Activated CD4-positive, alpha-beta T cell treated with anti-CD3 and anti-CD28 coated beads, Interleukin-2, amount 10 ng/mL, durations not matched to agents 7 days and 5 days (primary cell): ENCODE measurements at regions not wholly inside any gene's neighbourhood (a gene's known extent, or its start where the extent isn't known, plus 50 kb on each side); places are given as distances from the start of the nearest gene placed in this dataset.
"Not testable (repeated sequence)": the region's sequence is repeated elsewhere in the genome, so short reads cannot be mapped to it uniquely, and the experiment has no call there.

Source experiments
- CTCF ChIA-PET: fragments of 350-600 bp; sonication (Branson Sonifier 250); formaldehyde crosslinking; loops from one replicate; lab custom pipeline; 2021; ENCODE audit warnings: antibody characterized with exemption; lab: Charles Lee
- POLR2A ChIA-PET: fragments of 350-600 bp; sonication (Branson Sonifier 250); formaldehyde crosslinking; loops from one replicate; lab custom pipeline; 2021; ENCODE audit warnings: antibody characterized with exemption; lab: Charles Lee
- DNase-seq: peaks from one replicate; pipeline ENCODE4 v3.0.0-alpha.2; 2020
- H3K27ac Mint-ChIP-seq: one replicate; pipeline ENCODE4 v1.8.0; 2021; ENCODE audit warnings: mild to moderate bottlenecking, moderate library complexity, mixed read lengths
- H3K27me3 Mint-ChIP-seq: one replicate; pipeline ENCODE4 v1.8.0; 2021; ENCODE audit warnings: mixed read lengths
- H3K36me3 Mint-ChIP-seq: one replicate; pipeline ENCODE4 v1.8.0; 2021; ENCODE audit warnings: low read depth, mixed read lengths
- H3K4me1 Mint-ChIP-seq: one replicate; pipeline ENCODE4 v1.8.0; 2021; ENCODE audit warnings: mixed read lengths
- H3K4me3 Mint-ChIP-seq: one replicate; pipeline ENCODE4 v1.8.0; 2021; ENCODE audit warnings: mild to moderate bottlenecking, moderate library complexity, mixed read lengths
- H3K9me3 Mint-ChIP-seq: one replicate; pipeline ENCODE4 v1.8.0; 2021; ENCODE audit warnings: mixed read lengths

- Mint-ChIP-seq H3K36me3 (no peaks in the 10 kb centered on the region), H3K27ac (no peak overlapping the region), H3K27me3 (no peaks in the 10 kb centered on the region), H3K9me3 (no peaks in the 10 kb centered on the region), H3K4me3 (no peak overlapping the region), H3K4me1 (no peaks in the 10 kb centered on the region)
- CTCF ChIA-PET = no interaction called here
- POLR2A ChIA-PET = no interaction called here
- DNase-seq = no peak
Measured at GRCh38 chr3:191968299-191968698, 507.3 kb downstream of the PYDC2 start.

GRCh38 chr3:191972714-191973398, 511.9 kb downstream of the PYDC2 start:
- ChIA-PET POLR2A (no interaction called here), CTCF (no interaction called here)
- Mint-ChIP-seq H3K4me1 (no peaks in the 10 kb centered on the region), H3K4me3 (no peak overlapping the region), H3K36me3 (no peaks in the 10 kb centered on the region), H3K27ac (no peak overlapping the region), H3K27me3 (no peaks in the 10 kb centered on the region), H3K9me3 (peaks cover 5% of the 10 kb centered on the region)
- DNase-seq = no peak

- H3K27me3 Mint-ChIP-seq = no peaks in the 10 kb centered on the region
- H3K9me3 Mint-ChIP-seq = peaks cover 9% of the 10 kb centered on the region
- no peak for DNase-seq
Measured at GRCh38 chr3:191973820-191974219, 512.9 kb downstream of the PYDC2 start.

GRCh38 chr3:191975936-191976335, 515.0 kb downstream of the PYDC2 start:
- CTCF ChIA-PET = no interaction called here
- H3K4me3 Mint-ChIP-seq = no peak overlapping the region

More at GRCh38 chr3:191973820-191974219, 512.9 kb downstream of the PYDC2 start:
- Mint-ChIP-seq H3K36me3 (no peaks in the 10 kb centered on the region), H3K4me3 (no peak overlapping the region), H3K27ac (no peak overlapping the region), H3K4me1 (no peaks in the 10 kb centered on the region)
- CTCF ChIA-PET = no interaction called here
- POLR2A ChIA-PET = no interaction called here

GRCh38 chr3:191980443-191980842, 519.5 kb downstream of the PYDC2 start:
- Mint-ChIP-seq H3K4me3 (no peak overlapping the region), H3K4me1 (no peaks in the 10 kb centered on the region), H3K27me3 (no peaks in the 10 kb centered on the region), H3K36me3 (no peaks in the 10 kb centered on the region), H3K9me3 (peaks cover 9% of the 10 kb centered on the region), H3K27ac (no peak overlapping the region)
- no peak for DNase-seq
- CTCF ChIA-PET = no interaction called here
- POLR2A ChIA-PET = no interaction called here

More at GRCh38 chr3:191975936-191976335, 515.0 kb downstream of the PYDC2 start:
- DNase-seq = no peak
- Mint-ChIP-seq H3K9me3 (peaks cover 9% of the 10 kb centered on the region), H3K4me1 (no peaks in the 10 kb centered on the region), H3K36me3 (no peaks in the 10 kb centered on the region), H3K27me3 (no peaks in the 10 kb centered on the region), H3K27ac (no peak overlapping the region)
- POLR2A ChIA-PET = no interaction called here

- no peak overlapping the region for H3K4me3 Mint-ChIP-seq
- ChIA-PET CTCF (no interaction called here), POLR2A (no interaction called here)
- peaks cover 7% of the 10 kb centered on the region for H3K9me3 Mint-ChIP-seq
- no peaks in the 10 kb centered on the region for H3K27me3 Mint-ChIP-seq
- H3K4me1 Mint-ChIP-seq = no peaks in the 10 kb centered on the region
- H3K36me3 Mint-ChIP-seq = no peaks in the 10 kb centered on the region
- DNase-seq = no peak
- no peak overlapping the region for H3K27ac Mint-ChIP-seq
Measured at GRCh38 chr3:191982481-191982880, 521.5 kb downstream of the PYDC2 start.

GRCh38 chr3:191985691-191986090, 524.7 kb downstream of the PYDC2 start:
- Mint-ChIP-seq H3K4me1 (no peaks in the 10 kb centered on the region), H3K4me3 (no peak overlapping the region), H3K9me3 (peaks cover 4% of the 10 kb centered on the region), H3K36me3 (no peaks in the 10 kb centered on the region), H3K27me3 (no peaks in the 10 kb centered on the region), H3K27ac (no peak overlapping the region)
- POLR2A ChIA-PET = no interaction called here
- CTCF ChIA-PET = no interaction called here
- DNase-seq = no peak

GRCh38 chr3:191987831-191988350, 526.9 kb downstream of the PYDC2 start:
- Mint-ChIP-seq H3K4me3 (no peak overlapping the region), H3K4me1 (no peaks in the 10 kb centered on the region), H3K36me3 (no peaks in the 10 kb centered on the region), H3K27ac (no peak overlapping the region), H3K9me3 (peaks cover 6% of the 10 kb centered on the region), H3K27me3 (no peaks in the 10 kb centered on the region)
- ChIA-PET CTCF (no interaction called here), POLR2A (no interaction called here)
- DNase-seq = no peak

- H3K27me3 Mint-ChIP-seq, CTCF ChIA-PET, DNase-seq, H3K27ac Mint-ChIP-seq, POLR2A ChIA-PET, H3K4me3 Mint-ChIP-seq, H3K4me1 Mint-ChIP-seq, H3K36me3 Mint-ChIP-seq: not testable (repeated sequence)
- H3K9me3 Mint-ChIP-seq = peaks cover 18% of the 10 kb centered on the region
Measured at GRCh38 chr3:191993952-191994351, 533.0 kb downstream of the PYDC2 start.

- Mint-ChIP-seq H3K36me3 (no peaks in the 10 kb centered on the region), H3K27me3 (no peaks in the 10 kb centered on the region), H3K27ac (no peak overlapping the region), H3K4me1 (no peaks in the 10 kb centered on the region), H3K4me3 (no peak overlapping the region), H3K9me3 (peaks cover 12% of the 10 kb centered on the region)
- POLR2A ChIA-PET = no interaction called here
- DNase-seq = no peak
- CTCF ChIA-PET = no interaction called here
Measured at GRCh38 chr3:191997093-191997492, 536.1 kb downstream of the PYDC2 start.

GRCh38 chr3:191997579-191998268, 536.8 kb downstream of the PYDC2 start:
- Mint-ChIP-seq H3K4me1 (no peaks in the 10 kb centered on the region), H3K36me3 (no peaks in the 10 kb centered on the region), H3K27me3 (no peaks in the 10 kb centered on the region), H3K4me3 (no peak overlapping the region), H3K27ac (no peak overlapping the region), H3K9me3 (peaks cover 12% of the 10 kb centered on the region)
- no peak for DNase-seq
- ChIA-PET CTCF (no interaction called here), POLR2A (no interaction called here)

GRCh38 chr3:192001218-192001617, 540.3 kb downstream of the PYDC2 start:
- ChIA-PET CTCF (no interaction called here), POLR2A (no interaction called here)
- no peaks in the 10 kb centered on the region for H3K9me3 Mint-ChIP-seq

GRCh38 chr3:192005989-192006388, 545.0 kb downstream of the PYDC2 start:
- ChIA-PET CTCF (no interaction called here), POLR2A (no interaction called here)
- Mint-ChIP-seq H3K36me3 (no peaks in the 10 kb centered on the region), H3K27me3 (no peaks in the 10 kb centered on the region), H3K27ac (no peak overlapping the region), H3K4me3 (no peak overlapping the region), H3K4me1 (no peaks in the 10 kb centered on the region), H3K9me3 (peaks cover 2% of the 10 kb centered on the region)
- DNase-seq = no peak

More at GRCh38 chr3:192001218-192001617, 540.3 kb downstream of the PYDC2 start:
- Mint-ChIP-seq H3K36me3 (no peaks in the 10 kb centered on the region), H3K27ac (no peak overlapping the region), H3K4me1 (no peaks in the 10 kb centered on the region), H3K4me3 (no peak overlapping the region), H3K27me3 (no peaks in the 10 kb centered on the region)
- DNase-seq = no peak
